NB4 (cell line): ENCODE measurements at regions not wholly inside any gene's neighbourhood (a gene's known extent, or its start where the extent isn't known, plus 50 kb on each side); places are given as distances from the start of the nearest gene placed in this dataset.

Experiments
- DNase-seq: peaks from one replicate; pipeline ENCODE4 v3.0.0; 2010; ENCODE audit warnings: low read depth
- H3K4me3 ChIP-seq: one replicate; pipeline ENCODE4 v1.5.1; 2011; ENCODE audit warnings: mild to moderate bottlenecking, low read depth, low read length, moderate library complexity
- CTCF ChIP-seq: IDR thresholded peaks from one replicate; pipeline ENCODE4 v1.5.1; 2012; ENCODE audit warnings: low read depth, low read length
- MAX ChIP-seq: IDR thresholded peaks from 2 replicates; pipeline ENCODE4 v1.6.1; 2011; ENCODE audit warnings: low read depth, low read length
- MYC ChIP-seq: IDR thresholded peaks from 2 replicates; pipeline ENCODE4 v1.6.1; 2011; ENCODE audit warnings: low read depth, low read length
- POLR2A ChIP-seq: IDR thresholded peaks from 2 replicates; pipeline ENCODE4 v1.6.1; 2011; ENCODE audit warnings: mild to moderate bottlenecking; ENCODE audit not compliant: insufficient read length; ENCODE audit errors: extremely low read depth

- H3K4me3 ChIP-seq: no peak overlapping the region
- no peak for DNase-seq
- TF ChIP-seq POLR2A (no peak), MAX (no peak)
Observed at GRCh38 chr4:28469387-28469786, 1608.7 kb downstream of the STIM2 start.

- DNase-seq: no peak
- H3K4me3 ChIP-seq: no peak overlapping the region
- no peak for TF ChIP-seq CTCF
- no peak for TF ChIP-seq MAX
- no peak for TF ChIP-seq POLR2A
Observed at GRCh38 chr4:28469886-28470285, 1609.2 kb downstream of the STIM2 start.

GRCh38 chr4:28475381-28475780 is 1614.7 kb downstream of the STIM2 start:
- no peak overlapping the region for H3K4me3 ChIP-seq

GRCh38 chr4:28479666-28480065 is 1619.0 kb downstream of the STIM2 start:
- TF ChIP-seq POLR2A (no peak), MAX (no peak), MYC (no peak), CTCF (no peak)
- no peak overlapping the region for H3K4me3 ChIP-seq
- DNase-seq: no peak

More at GRCh38 chr4:28475381-28475780, 1614.7 kb downstream of the STIM2 start:
- TF ChIP-seq POLR2A: no peak
- TF ChIP-seq CTCF: no peak
- TF ChIP-seq MAX: no peak
- TF ChIP-seq MYC: no peak
- no peak for DNase-seq

GRCh38 chr4:28481565-28481964 is 1620.9 kb downstream of the STIM2 start:
- TF ChIP-seq POLR2A: no peak
- DNase-seq: no peak
- H3K4me3 ChIP-seq: no peak overlapping the region

- no peak overlapping the region for H3K4me3 ChIP-seq
- DNase-seq: no peak
- TF ChIP-seq CTCF (no peak), MYC (no peak), MAX (no peak), POLR2A (no peak)
Observed at GRCh38 chr4:28482580-28483270, 1622.1 kb downstream of the STIM2 start.

GRCh38 chr4:28488021-28488420 is 1627.4 kb downstream of the STIM2 start:
- no peak overlapping the region for H3K4me3 ChIP-seq
- DNase-seq: no peak
- no peak for TF ChIP-seq MYC
- no peak for TF ChIP-seq POLR2A
- no peak for TF ChIP-seq CTCF
- TF ChIP-seq MAX: no peak
